Thyroid gland (tissue), 4 donors: ENCODE measurements at regions not wholly inside any gene's neighbourhood (a gene's known extent, or its start where the extent isn't known, plus 50 kb on each side); places are given as distances from the start of the nearest gene placed in this dataset.
"Not testable (repeated sequence)": the region's sequence is repeated elsewhere in the genome, so short reads cannot be mapped to it uniquely, and the experiment has no call there.

ENCODE experiments used
- DNase-seq, 2 donors: peaks; one replicate each; pipeline ENCODE4 v3.0.0-alpha.2; 2019
- H3K27ac ChIP-seq, 3 donors: fragments of 200-600 bp; sonication (generic); 1 replicate in 2 of 3; 2 replicates in 1 of 3; pipeline ENCODE4 v1.5.1; 2016 to 2019; ENCODE audit warnings: mild to moderate bottlenecking in 1 of 3, moderate library complexity in 1 of 3
- H3K27me3 ChIP-seq: fragments of 200-600 bp; sonication (generic); one replicate; pipeline ENCODE4 v1.5.1; 2019
- H3K36me3 ChIP-seq, 2 donors: fragments of 200-600 bp; sonication (generic); one replicate each; pipeline ENCODE4 v1.5.1; 2016 to 2019
- H3K4me1 ChIP-seq, 2 donors: fragments of 200-600 bp; sonication (generic); one replicate each; pipeline ENCODE4 v1.5.1; 2017 to 2019
- H3K4me3 ChIP-seq, 3 donors: fragments of 200-600 bp; sonication (generic); replicated peaks in 1 of 3; 1 replicate in 2 of 3; 2 replicates in 1 of 3; pipeline ENCODE4 v1.5.1; 2016; ENCODE audit warnings: mild to moderate bottlenecking in 1 of 3
- H3K9me3 ChIP-seq: fragments of 200-600 bp; sonication (generic); one replicate; pipeline ENCODE4 v1.5.1; 2017
- CTCF ChIP-seq, 6 experiments: fragments of 200-600 bp in 3 of 6; fragments of 450-650 bp in 3 of 6; sonication (generic) in 3 of 6; IDR thresholded peaks; one replicate each; pipeline ENCODE4 v1.5.1; 2016 to 2019; ENCODE audit warnings: antibody characterized with exemption in 6 of 6, mild to moderate bottlenecking in 2 of 6, inconsistent platforms in 1 of 6, moderate library complexity in 1 of 6
- POLR2A ChIP-seq, 2 donors: fragments of 450-650 bp; IDR thresholded peaks; one replicate each; pipeline ENCODE4 v1.6.1; 2017; ENCODE audit warnings: antibody characterized with exemption in 2 of 2, mild to moderate bottlenecking in 2 of 2, moderate library complexity in 1 of 2
- WGBS, 2 donors: methylation state at CpG; one replicate each; pipeline ENCODE4 v1.1.5; 2017; 5-methylcytosine and 5-hydroxymethylcytosine counted together
- intact Hi-C: fragments of 100-400 bp; cut with DNase I; formaldehyde crosslinking; loops from one replicate; pipeline ENCODE4 v1.15.1; 2023

- no peaks in the 10 kb centered on the region for H3K27me3 ChIP-seq
- H3K4me3 ChIP-seq, result no peak overlapping the region
- no peaks in the 10 kb centered on the region for H3K9me3 ChIP-seq
- no peaks in the 10 kb centered on the region for H3K4me1 ChIP-seq
- no peak for TF ChIP-seq POLR2A (IDR thresholded peaks at IDR 0.05)
- TF ChIP-seq CTCF (IDR thresholded peaks at IDR 0.05), result no peak
- DNase-seq, result no peak
- no peak overlapping the region for H3K27ac ChIP-seq
- intact Hi-C loops, result no loop called here
- whole genome bisulfite sequencing, 2 donors, result 93 to 94% methylated on average over 6 of the region's 6 CpGs
- H3K36me3 ChIP-seq, result no peaks in the 10 kb centered on the region
Measured at GRCh38 chr10:57897611-57898010, 370.1 kb downstream of the IPMK start.

- Histone ChIP-seq H3K36me3 (no peaks in the 10 kb centered on the region), H3K4me1 (no peaks in the 10 kb centered on the region), H3K27me3 (no peaks in the 10 kb centered on the region), H3K4me3 (no peak overlapping the region), H3K9me3 (no peaks in the 10 kb centered on the region), H3K27ac (no peak overlapping the region)
- TF ChIP-seq CTCF (IDR thresholded peaks at IDR 0.05), result no peak
- no peak for TF ChIP-seq POLR2A (IDR thresholded peaks at IDR 0.05)
- intact Hi-C loops, result no loop called here
- DNase-seq, result no peak
Measured at GRCh38 chr10:57894361-57894760, 373.3 kb downstream of the IPMK start.

- Histone ChIP-seq H3K36me3 (no peaks in the 10 kb centered on the region), H3K27ac (no peak overlapping the region), H3K4me3 (no peak overlapping the region), H3K4me1 (no peaks in the 10 kb centered on the region), H3K9me3 (no peaks in the 10 kb centered on the region), H3K27me3 (no peaks in the 10 kb centered on the region)
- DNase-seq, result no peak
- intact Hi-C loops, result no loop called here
- WGBS, 2 donors, result 82 to 87% methylated on average over 7 of the region's 7 CpGs
- TF ChIP-seq POLR2A (IDR thresholded peaks at IDR 0.05) (no peak), CTCF (IDR thresholded peaks at IDR 0.05) (no peak)
Measured at GRCh38 chr10:57891201-57892006, 376.3 kb downstream of the IPMK start.

GRCh38 chr10:57890691-57891090, 377.0 kb downstream of the IPMK start:
- Histone ChIP-seq H3K9me3 (no peaks in the 10 kb centered on the region), H3K4me3 (no peak overlapping the region), H3K36me3 (no peaks in the 10 kb centered on the region), H3K27ac (no peak overlapping the region), H3K27me3 (no peaks in the 10 kb centered on the region), H3K4me1 (no peaks in the 10 kb centered on the region)
- WGBS, 2 donors, result 94 to 95% methylated on average over 5 of the region's 5 CpGs
- TF ChIP-seq CTCF (IDR thresholded peaks at IDR 0.05) (no peak), POLR2A (IDR thresholded peaks at IDR 0.05) (no peak)
- DNase-seq, result no peak
- intact Hi-C loops, result no loop called here

- H3K9me3 ChIP-seq, DNase-seq, H3K4me1 ChIP-seq, H3K4me3 ChIP-seq, intact Hi-C loops, H3K27ac ChIP-seq, H3K36me3 ChIP-seq, H3K27me3 ChIP-seq: not testable (repeated sequence)
- WGBS, 2 donors, result 87 to 88% methylated on average over 5 of the region's 5 CpGs
Measured at GRCh38 chr10:57885618-57885968, 382.1 kb downstream of the IPMK start.
